GM12878 (cell line): ENCODE measurements at regions not wholly inside any gene's neighbourhood (a gene's known extent, or its start where the extent isn't known, plus 50 kb on each side); places are given as distances from the start of the nearest gene placed in this dataset.

Experiments used
- ATF7 ChIP-seq: fragments of 450-650 bp; IDR thresholded peaks from 2 replicates; pipeline ENCODE4 v1.6.1; 2016; ENCODE audit warnings: low read depth, mild to moderate bottlenecking
- CBFB ChIP-seq: IDR thresholded peaks from 2 replicates; pipeline ENCODE4 v1.6.1; 2016; ENCODE audit warnings: antibody characterized with exemption, low read depth
- CREB1 ChIP-seq: IDR thresholded peaks from 2 replicates; pipeline ENCODE4 v1.6.1; 2012; ENCODE audit warnings: low read depth, mild to moderate bottlenecking, inconsistent platforms
- EZH2 ChIP-seq: IDR thresholded peaks from 2 replicates; pipeline ENCODE4 v1.6.1; 2012; ENCODE audit warnings: low read depth, mild to moderate bottlenecking, control low read depth, inconsistent platforms, low read length, borderline replicate concordance; ENCODE audit not compliant: control insufficient read depth
- NFYA ChIP-seq: IDR thresholded peaks from 2 replicates; pipeline ENCODE4 v1.6.1; 2011; ENCODE audit warnings: low read depth, mild to moderate bottlenecking, low read length, improper control_type of control experiment, borderline replicate concordance
- NRF1 ChIP-seq: conservative IDR thresholded peaks from 2 replicates; pipeline ENCODE4 v1.6.1; 2011; ENCODE audit warnings: mild to moderate bottlenecking, low read depth, low read length, improper control_type of control experiment
- POLR2A ChIP-seq: IDR thresholded peaks from 2 replicates; pipeline ENCODE4 v1.6.1; 2011; ENCODE audit warnings: low read depth, mild to moderate bottlenecking, low read length
- POLR2AphosphoS2 ChIP-seq: IDR thresholded peaks from 2 replicates; pipeline ENCODE4 v1.6.1; 2011; ENCODE audit warnings: low read depth, mild to moderate bottlenecking, low read length, improper control_type of control experiment, moderate library complexity
- SIN3A ChIP-seq: IDR thresholded peaks from 2 replicates; pipeline ENCODE4 v1.6.1; 2012; ENCODE audit warnings: low read depth, low read length, improper control_type of control experiment
- SKIL ChIP-seq: fragments of 450-650 bp; IDR thresholded peaks from 2 replicates; pipeline ENCODE4 v1.6.1; 2017; ENCODE audit warnings: mild to moderate bottlenecking, low read depth, inconsistent platforms; ENCODE audit not compliant: poor library complexity, severe bottlenecking
- SP1 ChIP-seq: IDR thresholded peaks from one replicate; pipeline ENCODE4 v1.6.1; 2011; ENCODE audit warnings: low read depth, low read length
- ZBTB40 ChIP-seq: fragments of 450-650 bp; IDR thresholded peaks from 2 replicates; pipeline ENCODE4 v1.6.1; 2016; ENCODE audit warnings: mild to moderate bottlenecking, moderate library complexity, borderline replicate concordance
- TF ChIP-seq, protein P1 (sequence below), 3 experiments: IDR thresholded peaks in 2 of 3; conservative IDR thresholded peaks in 1 of 3; 2 replicates each; pipeline ENCODE4 v1.5.1; 2011; ENCODE audit warnings: low read depth in 3 of 3, low read length in 3 of 3, mild to moderate bottlenecking in 3 of 3, control low read depth in 2 of 3, moderate library complexity in 2 of 3, inconsistent platforms in 1 of 3, mixed read lengths in 1 of 3; ENCODE audit not compliant: control insufficient read depth in 2 of 3, insufficient read depth in 1 of 3; ENCODE audit errors: extremely low read depth in 1 of 3
- TF ChIP-seq, protein P2 (sequence below): fragments of 450-650 bp; IDR thresholded peaks from 2 replicates; pipeline ENCODE4 v1.6.1; 2016; ENCODE audit warnings: mild to moderate bottlenecking

- TF ChIP-seq SKIL (no peak), CBFB (no peak), POLR2AphosphoS2 (no peak), NRF1 (no peak), SP1 (no peak), ZBTB40 (no peak), CREB1 (no peak), EZH2 (no peak), ATF7 (no peak), NFYA (no peak), POLR2A (no peak), SIN3A (no peak)
- TF ChIP-seq, protein P1, sequence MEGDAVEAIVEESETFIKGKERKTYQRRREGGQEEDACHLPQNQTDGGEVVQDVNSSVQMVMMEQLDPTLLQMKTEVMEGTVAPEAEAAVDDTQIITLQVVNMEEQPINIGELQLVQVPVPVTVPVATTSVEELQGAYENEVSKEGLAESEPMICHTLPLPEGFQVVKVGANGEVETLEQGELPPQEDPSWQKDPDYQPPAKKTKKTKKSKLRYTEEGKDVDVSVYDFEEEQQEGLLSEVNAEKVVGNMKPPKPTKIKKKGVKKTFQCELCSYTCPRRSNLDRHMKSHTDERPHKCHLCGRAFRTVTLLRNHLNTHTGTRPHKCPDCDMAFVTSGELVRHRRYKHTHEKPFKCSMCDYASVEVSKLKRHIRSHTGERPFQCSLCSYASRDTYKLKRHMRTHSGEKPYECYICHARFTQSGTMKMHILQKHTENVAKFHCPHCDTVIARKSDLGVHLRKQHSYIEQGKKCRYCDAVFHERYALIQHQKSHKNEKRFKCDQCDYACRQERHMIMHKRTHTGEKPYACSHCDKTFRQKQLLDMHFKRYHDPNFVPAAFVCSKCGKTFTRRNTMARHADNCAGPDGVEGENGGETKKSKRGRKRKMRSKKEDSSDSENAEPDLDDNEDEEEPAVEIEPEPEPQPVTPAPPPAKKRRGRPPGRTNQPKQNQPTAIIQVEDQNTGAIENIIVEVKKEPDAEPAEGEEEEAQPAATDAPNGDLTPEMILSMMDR (IDR thresholded peaks at IDR 0.05 in 2 of 3, conservative IDR thresholded peaks at IDR 0.05 in 1 of 3; ENCODE audit: control insufficient read depth in 2 of 3, extremely low read depth in 1 of 3, insufficient read depth in 1 of 3, low read depth in 3 of 3, low read length in 3 of 3), result no peak
- TF ChIP-seq, protein P2, sequence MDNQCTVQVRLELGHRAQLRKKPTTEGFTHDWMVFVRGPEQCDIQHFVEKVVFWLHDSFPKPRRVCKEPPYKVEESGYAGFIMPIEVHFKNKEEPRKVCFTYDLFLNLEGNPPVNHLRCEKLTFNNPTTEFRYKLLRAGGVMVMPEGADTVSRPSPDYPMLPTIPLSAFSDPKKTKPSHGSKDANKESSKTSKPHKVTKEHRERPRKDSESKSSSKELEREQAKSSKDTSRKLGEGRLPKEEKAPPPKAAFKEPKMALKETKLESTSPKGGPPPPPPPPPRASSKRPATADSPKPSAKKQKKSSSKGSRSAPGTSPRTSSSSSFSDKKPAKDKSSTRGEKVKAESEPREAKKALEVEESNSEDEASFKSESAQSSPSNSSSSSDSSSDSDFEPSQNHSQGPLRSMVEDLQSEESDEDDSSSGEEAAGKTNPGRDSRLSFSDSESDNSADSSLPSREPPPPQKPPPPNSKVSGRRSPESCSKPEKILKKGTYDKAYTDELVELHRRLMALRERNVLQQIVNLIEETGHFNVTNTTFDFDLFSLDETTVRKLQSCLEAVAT, result no peak
These were observed 337.7 kb downstream of the PLK2 start for GRCh38 chr5:58122157-58122556.
